HG03354 (cell line): ENCODE measurements at regions not wholly inside any gene's neighbourhood (a gene's known extent, or its start where the extent isn't known, plus 50 kb on each side); places are given as distances from the start of the nearest gene placed in this dataset.
A peak's percentile ranks its signal among the peaks of the same experiment; 100 is the strongest.
"Not testable (repeated sequence)": the region's sequence is repeated elsewhere in the genome, so short reads cannot be mapped to it uniquely, and the experiment has no call there.

Experiments used
- ATAC-seq: cut with Tn5 transposase; IDR thresholded peaks from one replicate; pipeline ENCODE4 v1.9.1; 2021; ENCODE audit warnings: mild to moderate bottlenecking; ENCODE audit not compliant: unreplicated experiment, poor library complexity, severe bottlenecking

DNA sequence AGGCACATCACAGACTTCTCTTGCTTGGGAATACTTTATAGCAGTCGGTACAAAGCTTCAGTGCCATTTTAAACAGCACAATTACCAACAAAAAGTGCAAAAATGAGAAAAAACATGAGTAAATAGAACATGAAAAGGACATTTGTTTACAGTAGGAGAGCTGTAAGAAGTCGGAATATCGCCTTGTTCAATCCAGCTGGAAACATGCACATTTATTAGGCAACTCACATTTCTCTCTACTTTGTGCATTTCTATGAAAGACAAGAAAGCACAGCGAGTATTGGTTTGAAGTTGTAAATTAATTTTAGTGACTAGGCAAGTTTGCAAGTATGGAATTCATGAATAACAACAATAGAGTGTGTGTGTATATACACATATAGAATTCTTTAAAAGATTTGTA lies 484.7 kb downstream of the DACH1 start:
- no peak for ATAC-seq

DNA sequence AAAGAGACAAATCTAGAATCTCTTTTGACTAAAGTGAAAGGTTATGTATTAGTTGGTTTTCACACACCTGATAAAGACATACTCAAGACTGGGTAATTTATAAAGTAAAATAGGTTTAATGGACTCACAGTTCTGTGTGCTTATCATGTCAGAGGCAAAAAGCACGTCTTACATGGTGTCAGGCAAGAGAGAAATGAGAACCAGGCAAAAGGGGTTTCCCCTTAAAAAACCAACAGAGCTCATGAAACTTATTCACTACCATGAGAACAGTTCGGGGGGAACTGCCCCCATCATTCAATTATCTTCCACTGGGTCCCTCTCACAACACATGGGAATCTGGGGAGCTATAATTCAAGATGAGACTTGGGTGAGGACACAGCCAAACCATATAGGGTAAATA lies 486.8 kb downstream of the DACH1 start:
- no peak for ATAC-seq

- ATAC-seq = no peak
Observed at GRCh38 chr13:71378961-71379905, 487.8 kb downstream of the DACH1 start.

- no peak for ATAC-seq
Observed at GRCh38 chr13:71374471-71375049, 492.4 kb downstream of the DACH1 start.

DNA sequence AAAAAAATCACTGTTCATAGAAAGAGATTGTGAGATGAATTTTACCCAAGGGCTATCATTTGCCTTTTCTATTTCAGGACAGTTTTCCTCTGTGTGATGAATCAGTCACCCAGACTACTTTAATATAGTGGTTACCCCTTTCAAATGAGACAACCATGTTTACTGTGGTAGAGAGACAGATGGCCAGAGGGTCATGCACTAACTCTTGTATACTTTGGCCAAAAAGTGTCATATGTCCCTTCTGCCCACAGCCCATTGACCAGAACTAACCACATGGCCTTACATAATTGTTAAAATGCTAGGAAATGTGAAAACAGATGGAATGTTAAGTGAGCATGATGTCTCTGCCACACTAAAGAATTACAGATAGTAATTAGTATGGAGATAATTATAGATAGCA lies 498.7 kb downstream of the DACH1 start:
- ATAC-seq = no peak

- ATAC-seq = no peak
Observed at GRCh38 chr13:71360041-71360440, 507.0 kb downstream of the DACH1 start.

- ATAC-seq = no peak
Observed at GRCh38 chr13:71359641-71360040, 507.4 kb downstream of the DACH1 start.

DNA sequence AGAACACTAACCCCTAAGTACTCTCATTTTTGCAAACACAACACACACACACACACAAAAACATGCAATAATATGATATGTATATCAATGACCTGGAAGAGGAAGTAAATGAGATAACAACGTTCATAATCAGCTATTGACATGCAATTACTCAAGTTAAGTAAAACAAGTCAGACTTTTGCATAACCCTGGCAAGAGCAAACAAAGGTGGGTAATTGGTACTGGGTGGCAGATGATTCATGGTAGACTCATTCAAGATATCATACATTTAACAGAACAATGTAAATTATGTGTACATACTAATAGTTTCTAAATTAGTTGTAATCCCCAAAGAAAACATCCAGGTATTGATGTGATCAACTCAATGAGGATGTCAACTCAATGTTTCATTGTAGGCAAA lies 508.8 kb downstream of the DACH1 start:
- ATAC-seq = no peak

- no peak for ATAC-seq
Observed at GRCh38 chr13:71355010-71355409, 512.0 kb downstream of the DACH1 start.

- no peak for ATAC-seq
Observed at GRCh38 chr13:71350886-71351285, 516.1 kb downstream of the DACH1 start.

- not testable (repeated sequence) for ATAC-seq
Observed at GRCh38 chr13:71345856-71346255, 521.1 kb downstream of the DACH1 start.

GRCh38 chr13:71339736-71340135 lies 527.3 kb downstream of the DACH1 start:
- ATAC-seq = no peak

- ATAC-seq = no peak
Observed at GRCh38 chr13:71339005-71339404, 528.0 kb downstream of the DACH1 start.

- no peak for ATAC-seq
Observed at GRCh38 chr13:71338070-71338469, 528.9 kb downstream of the DACH1 start.

- ATAC-seq = no peak
Observed at GRCh38 chr13:71327266-71327665, 539.7 kb downstream of the DACH1 start.

DNA sequence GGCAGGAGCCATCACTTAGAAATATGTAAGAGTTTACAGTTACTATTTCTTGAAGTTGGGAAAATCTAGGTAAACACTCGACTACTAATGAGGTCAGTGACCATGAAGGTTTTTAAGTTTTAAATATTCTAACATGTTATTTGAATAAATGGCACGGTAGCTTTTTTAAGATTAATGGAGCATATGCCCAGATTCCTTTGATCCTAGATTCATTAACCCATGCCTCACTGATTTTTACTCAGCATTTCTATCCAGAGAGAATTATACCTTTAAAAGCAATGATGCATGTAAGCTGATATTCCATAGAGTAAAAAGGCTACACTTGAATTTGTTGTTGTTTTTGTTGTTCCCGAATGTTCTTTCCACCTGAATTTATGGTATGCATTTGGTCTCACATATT lies 541.4 kb downstream of the DACH1 start:
- ATAC-seq = no peak

DNA sequence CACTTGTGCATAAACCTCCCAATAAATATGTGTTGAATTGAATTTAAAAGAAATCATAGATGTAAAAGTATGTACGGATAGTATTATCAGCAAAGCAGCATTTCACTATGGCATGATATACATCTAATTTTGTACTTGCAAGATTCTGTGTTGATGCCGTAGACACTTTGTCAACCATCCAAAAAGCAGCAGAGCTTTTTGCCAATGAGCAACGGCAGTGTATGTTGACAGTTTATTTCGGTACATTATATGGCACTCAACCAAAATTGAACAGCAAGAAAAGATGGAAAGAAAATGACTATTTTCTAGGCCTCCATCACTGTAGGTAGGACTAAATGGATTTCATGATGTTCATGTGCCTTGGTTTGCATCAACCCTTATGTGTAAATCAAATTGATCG lies 543.7 kb downstream of the DACH1 start:
- ATAC-seq = no peak

DNA sequence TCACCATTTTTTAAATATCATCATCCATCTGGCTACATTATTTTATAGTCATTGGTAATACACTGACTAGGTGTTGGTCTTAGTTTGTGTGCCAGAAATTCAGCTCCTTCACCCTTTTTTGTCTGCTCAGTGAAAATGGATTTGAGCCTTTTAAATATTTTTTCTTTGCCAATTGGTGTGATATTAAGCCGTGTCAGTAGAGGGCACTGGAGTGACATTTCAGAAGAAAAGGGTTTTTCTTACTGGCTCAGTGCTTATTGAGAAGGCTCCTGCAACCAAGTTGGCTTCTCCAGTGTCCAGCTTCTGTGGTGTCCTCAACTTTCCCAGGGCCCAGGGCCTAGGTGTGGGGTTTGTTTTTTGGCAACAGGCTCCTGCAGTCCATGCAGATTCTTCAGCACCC lies 546.6 kb downstream of the DACH1 start:
- ATAC-seq = no peak

DNA sequence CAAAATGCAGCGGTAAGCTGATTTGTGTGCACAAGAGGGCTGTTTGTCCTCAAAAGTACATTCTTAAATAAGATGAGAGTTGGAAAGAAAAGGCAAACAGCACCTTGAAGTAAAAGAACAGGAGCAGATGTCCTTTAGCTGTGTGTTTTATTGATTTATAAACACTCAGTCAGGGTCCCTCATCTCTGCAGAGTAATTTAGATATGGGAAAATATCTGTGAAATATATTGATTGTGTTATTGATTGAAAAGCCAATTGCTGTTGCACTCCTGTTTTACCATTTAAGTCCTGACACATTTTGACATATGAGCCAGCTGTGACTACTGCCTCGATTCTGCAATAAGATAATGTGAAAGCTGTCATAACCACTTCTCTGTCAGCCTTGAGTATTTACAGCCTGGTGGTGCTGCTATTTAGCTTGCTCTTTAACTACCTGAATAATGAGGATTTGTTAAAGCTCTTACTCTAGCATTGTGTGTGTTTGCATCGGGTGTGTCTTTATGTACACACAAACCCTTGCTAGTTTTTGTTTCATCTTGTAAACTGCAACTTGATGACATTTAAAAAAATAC lies 550.1 kb downstream of the DACH1 start:
- no peak for ATAC-seq

- peak; percentile 50 for ATAC-seq
Observed at GRCh38 chr13:71312923-71313322, 554.1 kb downstream of the DACH1 start.

DNA sequence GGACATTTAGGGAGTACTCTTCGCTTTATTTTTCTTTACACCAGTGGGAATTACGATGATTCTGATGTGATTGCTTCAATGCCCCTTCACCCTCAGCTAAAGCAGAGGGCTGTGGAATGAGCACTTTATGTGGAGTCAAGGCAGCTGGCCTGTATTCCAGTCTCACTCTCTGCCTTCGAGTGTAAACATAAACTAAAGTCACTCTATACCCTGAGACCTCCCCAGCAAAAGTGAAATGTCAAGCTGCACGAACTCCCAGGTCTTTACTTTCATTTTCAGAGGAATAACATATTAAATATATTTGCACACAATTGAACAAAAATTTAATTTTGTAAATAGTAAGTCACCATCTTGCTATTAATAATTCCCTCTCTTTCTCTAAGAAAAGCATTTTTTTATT lies 557.1 kb downstream of the DACH1 start:
- ATAC-seq = no peak
